H4 (cell line): ENCODE measurements at regions not wholly inside any gene's neighbourhood (a gene's known extent, or its start where the extent isn't known, plus 50 kb on each side); places are given as distances from the start of the nearest gene placed in this dataset.
"Not testable (repeated sequence)": the region's sequence is repeated elsewhere in the genome, so short reads cannot be mapped to it uniquely, and the experiment has no call there.

Source experiments
- DNase-seq: peaks from one replicate; pipeline ENCODE4 v3.0.0-alpha.2; 2015; ENCODE audit warnings: low spot score

GRCh38 chr1:196090226-196090625 lies 518.0 kb downstream of the KCNT2 start:
- no peak for DNase-seq

GRCh38 chr1:196088541-196088940 lies 519.7 kb downstream of the KCNT2 start:
- no peak for DNase-seq

- peak; percentile 8 for DNase-seq
Observed at GRCh38 chr1:196078691-196079090, 529.5 kb downstream of the KCNT2 start.

- no peak for DNase-seq
Observed at GRCh38 chr1:196075621-196076020, 532.6 kb downstream of the KCNT2 start.

- DNase-seq = no peak
Observed at GRCh38 chr1:196074182-196074581, 534.1 kb downstream of the KCNT2 start.

GRCh38 chr1:196071447-196071846 lies 536.8 kb downstream of the KCNT2 start:
- DNase-seq = no peak

- no peak for DNase-seq
Observed at GRCh38 chr1:196070940-196071339, 537.3 kb downstream of the KCNT2 start.

GRCh38 chr1:196063952-196064351 lies 544.3 kb downstream of the KCNT2 start:
- DNase-seq = no peak

GRCh38 chr1:196063294-196063693 lies 544.9 kb downstream of the KCNT2 start:
- DNase-seq = no peak

- no peak for DNase-seq
Observed at GRCh38 chr1:196060539-196060938, 547.7 kb downstream of the KCNT2 start.

GRCh38 chr1:196059210-196059609 lies 549.0 kb downstream of the KCNT2 start:
- DNase-seq = no peak

GRCh38 chr1:196056966-196057365 lies 551.3 kb downstream of the KCNT2 start:
- no peak for DNase-seq

- no peak for DNase-seq
Observed at GRCh38 chr1:196049407-196049806, 558.8 kb downstream of the KCNT2 start.

GRCh38 chr1:196043268-196043667 lies 565.0 kb downstream of the KCNT2 start:
- no peak for DNase-seq

- DNase-seq = no peak
Observed at GRCh38 chr1:196034080-196034706, 574.0 kb downstream of the KCNT2 start.

- DNase-seq = not testable (repeated sequence)
Observed at GRCh38 chr1:196031387-196031786, 576.9 kb downstream of the KCNT2 start.

GRCh38 chr1:196030455-196030854 lies 577.8 kb downstream of the KCNT2 start:
- DNase-seq = no peak

GRCh38 chr1:196029410-196029809 lies 578.8 kb downstream of the KCNT2 start:
- no peak for DNase-seq

GRCh38 chr1:196027127-196027526 lies 581.1 kb downstream of the KCNT2 start:
- DNase-seq = no peak

- not testable (repeated sequence) for DNase-seq
Observed at GRCh38 chr1:196021174-196021573, 587.1 kb downstream of the KCNT2 start.

GRCh38 chr1:196009362-196009761 lies 598.9 kb downstream of the KCNT2 start:
- no peak for DNase-seq

- no peak for DNase-seq
Observed at GRCh38 chr1:196007763-196008162, 600.5 kb downstream of the KCNT2 start.

- DNase-seq = no peak
Observed at GRCh38 chr1:196005426-196005825, 602.8 kb downstream of the KCNT2 start.

- not testable (repeated sequence) for DNase-seq
Observed at GRCh38 chr1:196004388-196004787, 603.9 kb downstream of the KCNT2 start.
